ENCODE measurements at regions not wholly inside any gene's neighbourhood (a gene's known extent, or its start where the extent isn't known, plus 50 kb on each side); places are given as distances from the start of the nearest gene placed in this dataset.

DNA sequence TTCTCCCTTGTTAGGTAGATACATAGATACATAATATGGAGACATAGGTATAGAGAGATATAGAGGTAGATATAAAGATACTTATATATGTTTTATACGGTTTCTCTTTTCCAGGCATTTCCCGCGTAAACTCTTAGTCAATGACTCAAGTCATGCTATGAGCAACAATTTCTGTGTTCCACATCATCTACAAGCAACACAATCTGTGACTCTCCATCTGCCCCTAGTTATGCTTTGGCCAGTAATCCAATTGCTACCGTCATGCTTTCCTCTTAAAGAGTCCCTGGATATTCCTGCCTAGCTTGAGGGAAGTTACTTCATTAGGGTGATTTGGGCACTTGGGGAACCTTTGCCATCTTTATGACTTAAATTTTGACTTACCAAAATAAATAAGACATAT is 129.0 kb upstream of the ADAMTS16 start:
- DNase-seq (no peak), ATAC-seq (ENCODE audit: poor library complexity) (no peak)
- intact Hi-C loops (cut with DNase I): no loop called here

DNA sequence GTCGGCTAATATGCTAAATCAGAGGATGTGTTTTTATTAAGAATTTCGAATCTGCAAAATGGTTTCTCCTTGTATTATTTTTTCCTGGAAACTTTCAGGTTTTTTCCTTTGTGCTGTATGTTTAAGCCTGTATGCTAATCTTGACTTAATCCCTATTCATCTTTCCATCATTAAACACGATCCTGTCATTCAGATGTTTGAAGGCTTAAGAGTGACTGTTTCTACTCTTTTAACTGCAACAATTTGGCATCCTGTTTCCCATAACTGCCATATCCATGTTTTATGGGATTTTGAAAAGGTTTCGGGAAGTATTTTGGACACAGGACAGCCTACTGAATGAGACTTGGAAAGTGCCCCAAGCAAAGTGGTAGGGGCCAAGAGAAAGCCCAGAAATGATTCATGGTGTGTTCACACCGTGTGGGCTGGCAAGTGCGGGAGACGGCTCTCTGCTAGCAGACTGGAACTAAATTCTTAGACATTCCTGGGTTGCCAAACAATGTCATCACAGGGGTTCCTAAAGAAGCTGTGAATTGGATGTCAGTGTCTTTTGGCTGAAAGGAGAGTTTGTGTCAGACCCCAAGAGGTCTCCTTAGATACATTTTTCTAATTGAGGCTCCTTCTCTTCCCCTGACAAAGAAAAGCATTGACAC is 125.4 kb upstream of the ADAMTS16 start:
- DNase-seq (no peak), ATAC-seq (ENCODE audit: poor library complexity) (no peak)
- intact Hi-C loops (cut with DNase I): no loop called here

DNA sequence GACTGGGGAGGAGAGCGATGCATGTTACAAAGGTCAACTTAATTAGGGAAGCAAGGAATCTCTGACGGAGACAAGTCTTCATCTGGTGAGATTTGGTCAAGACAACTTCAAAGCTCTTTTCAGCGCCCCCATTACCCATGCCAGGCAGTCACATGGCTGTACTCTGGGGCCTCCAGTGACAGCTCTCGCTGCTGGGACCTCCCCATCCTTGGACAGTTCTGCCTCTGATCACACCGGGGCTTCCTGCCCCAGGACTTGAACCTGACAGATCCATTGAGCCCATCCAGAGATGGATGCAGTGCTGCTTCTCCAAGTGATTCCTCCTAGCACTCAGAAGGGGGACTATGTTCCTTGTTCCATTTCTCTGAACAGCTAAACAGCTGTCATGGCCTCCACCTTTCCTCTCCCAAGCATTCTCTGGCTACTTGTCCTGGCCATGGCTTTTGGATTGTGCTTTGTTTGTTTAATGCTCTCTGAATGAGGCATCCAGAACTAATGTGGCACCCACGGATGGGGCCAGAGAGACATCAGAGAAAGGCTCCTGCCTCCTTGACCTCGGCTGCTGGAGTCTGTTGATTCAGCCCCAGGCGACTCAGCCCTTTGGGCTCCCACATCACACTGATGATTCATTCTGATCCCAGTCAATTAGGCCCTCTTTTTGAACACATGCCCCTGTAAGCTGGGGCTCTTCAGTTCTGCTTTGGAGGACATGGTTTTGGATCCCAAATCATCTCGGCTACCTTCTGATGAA is 122.1 kb upstream of the ADAMTS16 start:
- no peak for DNase-seq
- intact Hi-C loops (cut with DNase I): no loop called here

DNA sequence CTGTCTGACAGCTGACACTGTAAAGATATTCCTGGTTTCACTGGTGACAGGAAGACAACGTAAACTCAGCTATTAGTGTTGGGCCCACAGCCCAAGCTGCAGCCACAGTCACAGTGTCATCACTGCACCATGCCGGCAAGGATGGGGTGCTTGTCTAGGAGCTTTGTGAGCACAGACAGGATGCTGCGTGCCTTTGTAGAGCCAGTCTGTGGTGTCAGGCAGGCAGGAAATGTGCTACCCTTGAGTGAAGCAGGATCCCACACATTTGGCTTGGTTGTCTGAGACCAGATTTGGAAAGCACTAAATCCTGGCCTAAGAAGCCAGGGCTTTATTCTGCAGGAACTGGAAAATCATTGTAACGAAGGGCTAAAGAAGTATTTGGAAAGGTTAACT is 121.6 kb upstream of the ADAMTS16 start:
- DNase-seq (no peak), ATAC-seq (ENCODE audit: poor library complexity) (no peak)
- intact Hi-C loops (cut with DNase I): no loop called here

More for the DNA sequence above, 122.1 kb upstream of the ADAMTS16 start:
- no peak for ATAC-seq (ENCODE audit: poor library complexity)

DNA sequence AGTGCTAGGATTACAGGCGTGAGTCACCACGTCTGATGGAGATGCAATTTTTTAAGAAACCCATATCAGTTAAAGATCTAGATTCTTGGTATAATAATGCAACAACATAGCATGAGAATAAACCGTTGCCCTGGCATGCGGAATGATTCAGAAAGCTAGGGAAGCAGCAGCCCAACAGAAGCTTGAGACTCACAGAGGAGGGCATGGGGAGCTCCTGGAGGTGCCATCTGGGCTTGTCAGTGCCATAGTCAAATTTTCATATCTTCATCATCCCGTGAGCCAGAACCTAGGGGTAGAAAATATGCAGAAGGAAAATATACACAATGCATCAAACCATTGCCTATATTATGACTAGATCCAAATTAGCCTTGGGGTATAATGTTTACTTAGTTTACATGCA is 118.7 kb upstream of the ADAMTS16 start:
- no peak for ATAC-seq (ENCODE audit: poor library complexity)
- intact Hi-C loops (cut with DNase I): no loop called here

DNA sequence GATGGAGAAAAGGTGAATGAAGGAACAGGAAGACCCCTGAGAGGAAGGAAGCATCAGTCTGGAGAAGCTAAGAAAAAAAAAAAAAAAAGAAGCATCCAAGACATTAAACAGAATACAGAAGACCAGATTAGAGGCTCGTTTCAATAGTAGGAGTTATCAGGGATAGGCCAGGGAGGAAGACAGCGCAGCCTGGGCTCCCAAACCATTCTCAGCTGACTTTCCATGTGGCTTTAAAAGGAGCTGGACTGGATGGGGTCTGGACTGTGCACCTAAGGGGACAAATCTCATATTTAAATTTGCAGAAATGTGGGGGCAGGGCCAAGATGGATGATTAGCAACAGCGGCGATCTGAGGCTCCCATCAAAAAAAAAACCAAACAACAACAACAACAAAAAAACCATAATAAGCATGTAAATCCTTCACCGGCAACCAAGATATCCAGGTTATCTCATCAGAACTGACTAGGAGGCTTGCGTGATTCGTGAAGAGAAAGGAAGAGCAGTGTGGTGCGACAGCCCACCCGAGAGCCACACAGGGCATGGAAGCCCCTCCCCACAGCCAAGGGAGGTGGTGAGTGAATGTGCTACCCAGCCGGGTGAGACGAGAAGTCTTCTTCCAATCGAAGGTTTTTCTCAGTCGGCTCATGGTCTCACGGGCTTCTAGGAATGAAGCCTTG is 114.9 kb upstream of the ADAMTS16 start:
- ATAC-seq (ENCODE audit: poor library complexity) (no peak), DNase-seq (no peak)
- intact Hi-C loops (cut with DNase I): no loop called here

More for the DNA sequence above, 118.7 kb upstream of the ADAMTS16 start:
- no peak for DNase-seq

DNA sequence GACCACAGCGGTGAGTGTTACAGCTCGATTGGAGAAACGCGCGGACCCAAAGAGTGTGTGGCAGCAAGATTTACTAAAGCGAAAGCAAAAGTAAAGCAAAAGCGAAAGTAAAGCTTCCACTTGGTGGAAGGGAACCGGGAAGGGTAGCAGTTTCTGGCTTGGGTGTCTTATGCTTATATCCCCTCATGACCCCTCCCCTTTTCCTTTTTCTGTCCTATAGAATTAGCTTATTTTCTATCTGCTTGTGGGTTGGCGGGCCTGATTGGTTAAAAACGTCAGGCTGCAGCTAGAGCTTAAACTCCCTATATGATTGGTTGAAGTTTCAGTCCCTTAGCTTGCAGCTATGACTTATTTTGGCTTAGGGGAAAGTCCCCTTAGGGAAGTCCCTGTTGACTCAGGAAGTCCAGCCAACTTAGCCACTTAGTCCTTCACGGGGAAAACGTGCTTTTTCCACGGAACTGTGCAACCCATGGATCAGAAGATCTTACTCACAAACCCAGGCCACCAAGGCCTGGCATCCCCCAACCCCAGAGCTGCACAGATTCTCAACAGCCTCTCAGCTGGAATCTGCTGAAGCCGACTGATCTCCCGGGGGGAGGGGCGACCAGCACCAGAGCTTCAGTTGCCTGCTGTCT is 114.2 kb upstream of the ADAMTS16 start:
- DNase-seq: no peak
- intact Hi-C loops (cut with DNase I): no loop called here
- no peak for ATAC-seq (ENCODE audit: poor library complexity)

DNA sequence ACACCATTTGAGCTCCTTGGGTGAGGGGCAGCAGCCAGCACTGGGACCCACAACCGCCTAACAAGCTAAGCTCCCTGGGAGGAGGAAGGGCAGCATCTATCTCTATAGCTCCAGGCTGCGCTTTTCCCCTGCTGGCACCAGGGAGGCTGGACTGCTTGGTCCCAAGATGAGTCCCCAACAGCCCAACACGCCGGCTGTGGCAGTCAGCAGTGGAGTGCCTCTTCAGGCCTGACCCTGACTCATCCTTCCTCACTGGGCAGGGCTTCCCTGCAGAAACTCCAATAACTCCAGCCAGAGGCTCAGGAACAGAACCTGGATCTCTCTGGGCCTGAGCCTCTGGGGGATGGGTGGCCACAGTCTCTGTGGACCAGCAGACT is 113.7 kb upstream of the ADAMTS16 start:
- ATAC-seq (ENCODE audit: poor library complexity) (no peak), DNase-seq (no peak)
- intact Hi-C loops (cut with DNase I): no loop called here

DNA sequence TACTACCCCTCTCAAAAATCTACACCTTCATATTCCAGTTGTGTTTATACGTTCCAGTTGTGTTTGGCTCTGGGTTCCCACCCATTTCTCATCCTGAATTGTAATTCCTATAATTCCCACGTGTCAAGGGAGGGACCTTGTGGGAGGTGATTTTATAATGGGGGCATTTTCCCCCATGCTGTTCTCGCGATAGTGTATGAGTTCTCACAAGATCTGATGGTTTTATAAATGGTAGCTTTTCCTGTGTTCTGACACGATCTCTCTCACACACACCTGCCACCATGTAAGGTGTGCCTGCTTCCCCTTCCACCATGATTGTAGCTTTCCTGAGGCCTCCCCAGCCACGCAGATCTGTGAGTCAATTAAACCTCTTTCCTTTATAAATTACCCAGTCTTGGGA is 108.5 kb upstream of the ADAMTS16 start:
- DNase-seq: no peak
- ATAC-seq (ENCODE audit: poor library complexity): no peak
- intact Hi-C loops (cut with DNase I): no loop called here

DNA sequence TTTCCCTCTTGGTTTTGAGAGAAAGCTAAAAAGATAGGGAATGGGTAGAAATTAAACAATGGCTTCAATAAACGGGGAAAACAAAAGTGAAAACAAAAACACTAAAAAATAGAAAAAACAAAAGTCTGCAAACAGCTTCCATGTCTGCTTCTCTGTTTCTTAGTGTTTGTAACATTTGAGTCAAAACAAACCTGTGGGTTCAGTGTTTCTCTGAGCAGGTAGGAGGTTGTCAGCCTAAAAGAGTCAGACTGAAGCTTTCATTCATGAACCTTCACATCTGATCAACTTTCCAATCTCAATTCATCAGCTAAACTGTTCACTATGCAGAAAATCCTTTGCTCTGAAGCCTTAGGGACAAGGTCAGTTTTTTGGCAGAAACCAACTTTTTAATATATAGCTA is 102.5 kb upstream of the ADAMTS16 start:
- no peak for DNase-seq
- intact Hi-C loops (cut with DNase I): no loop called here
- no peak for ATAC-seq (ENCODE audit: poor library complexity)

DNA sequence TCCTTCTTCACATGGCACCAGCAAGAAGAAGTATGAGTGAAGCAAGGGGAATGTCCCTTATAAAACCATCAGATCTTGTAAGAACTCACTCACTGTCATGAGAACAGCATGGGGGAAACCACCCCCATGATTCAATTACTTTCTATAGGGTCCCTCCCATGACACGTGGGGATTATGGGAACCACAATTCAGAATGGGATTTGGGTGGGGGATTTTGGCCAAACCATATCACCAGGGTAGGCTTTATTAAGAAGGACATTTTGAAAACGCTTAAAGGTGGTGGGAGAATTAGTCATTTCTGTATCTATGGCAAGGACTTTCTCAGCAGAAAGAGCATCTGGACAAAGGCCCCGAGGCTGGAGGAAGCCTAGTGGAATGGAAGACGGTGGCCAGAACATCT is 100.2 kb upstream of the ADAMTS16 start:
- intact Hi-C loops (cut with DNase I): no loop called here
- ATAC-seq (ENCODE audit: poor library complexity): no peak

DNA sequence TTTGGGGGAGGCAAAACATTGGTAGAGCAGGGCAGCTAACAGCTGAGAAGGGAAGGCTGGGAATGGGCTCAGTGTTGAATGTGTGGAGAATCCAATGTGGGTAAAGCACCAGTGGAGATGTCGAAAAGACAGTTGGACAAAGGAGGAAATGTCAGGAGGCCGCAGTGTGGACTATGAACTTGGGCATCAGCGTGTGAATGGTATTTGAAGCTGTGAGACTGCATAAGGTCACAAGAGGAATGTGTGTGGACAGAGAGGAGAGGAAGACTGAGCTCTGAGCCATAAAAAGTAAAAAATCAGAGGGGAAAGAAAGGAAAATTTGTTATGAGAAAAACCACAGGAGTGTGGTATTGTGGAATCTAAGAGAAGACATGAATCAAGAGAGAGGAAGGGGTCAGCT is 99.4 kb upstream of the ADAMTS16 start:
- intact Hi-C loops (cut with DNase I): no loop called here
- ATAC-seq (ENCODE audit: poor library complexity) (no peak), DNase-seq (no peak)

More for the DNA sequence above, 100.2 kb upstream of the ADAMTS16 start:
- DNase-seq: no peak

DNA sequence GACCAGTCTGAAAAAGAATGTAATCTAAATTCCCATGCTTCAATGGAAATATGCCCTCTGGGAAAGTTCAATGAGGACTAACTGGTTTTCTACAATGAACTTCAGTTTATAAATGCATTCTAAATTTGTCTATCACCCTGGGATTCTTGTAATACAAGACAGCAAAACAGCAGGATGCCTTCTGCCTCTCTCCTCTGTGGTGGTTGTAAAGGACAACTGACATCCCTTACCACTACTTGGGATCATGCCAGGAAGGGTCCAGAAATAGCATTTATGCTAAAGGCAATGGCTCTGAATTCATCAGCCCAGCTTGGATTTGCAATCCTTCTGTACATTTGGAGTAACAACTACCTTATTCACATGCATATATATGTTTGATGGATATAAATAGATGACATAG is 97.3 kb upstream of the ADAMTS16 start:
- intact Hi-C loops (cut with DNase I): no loop called here
- no peak for ATAC-seq (ENCODE audit: poor library complexity)
- DNase-seq: no peak

DNA sequence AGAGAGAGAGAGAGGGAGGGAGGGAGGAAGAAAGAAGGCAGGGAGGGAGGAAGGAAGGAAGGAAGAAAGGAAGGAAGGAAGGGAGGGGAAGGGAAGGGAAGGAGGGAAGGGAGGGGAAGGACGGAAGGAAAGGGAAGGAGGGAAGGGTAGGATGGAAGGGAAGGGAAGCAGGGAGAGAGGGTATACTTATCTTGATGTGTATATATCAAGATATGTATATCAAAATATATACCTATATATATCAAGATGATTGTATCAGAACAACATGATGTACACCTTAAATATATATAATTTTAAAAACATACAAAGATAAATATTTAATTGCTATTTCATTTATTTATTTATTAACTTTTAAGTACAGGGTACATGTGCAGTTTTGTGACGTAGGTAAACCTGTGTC is 96.8 kb upstream of the ADAMTS16 start:
- intact Hi-C loops (cut with DNase I): no loop called here
- ATAC-seq (ENCODE audit: poor library complexity): no peak
- DNase-seq: no peak

DNA sequence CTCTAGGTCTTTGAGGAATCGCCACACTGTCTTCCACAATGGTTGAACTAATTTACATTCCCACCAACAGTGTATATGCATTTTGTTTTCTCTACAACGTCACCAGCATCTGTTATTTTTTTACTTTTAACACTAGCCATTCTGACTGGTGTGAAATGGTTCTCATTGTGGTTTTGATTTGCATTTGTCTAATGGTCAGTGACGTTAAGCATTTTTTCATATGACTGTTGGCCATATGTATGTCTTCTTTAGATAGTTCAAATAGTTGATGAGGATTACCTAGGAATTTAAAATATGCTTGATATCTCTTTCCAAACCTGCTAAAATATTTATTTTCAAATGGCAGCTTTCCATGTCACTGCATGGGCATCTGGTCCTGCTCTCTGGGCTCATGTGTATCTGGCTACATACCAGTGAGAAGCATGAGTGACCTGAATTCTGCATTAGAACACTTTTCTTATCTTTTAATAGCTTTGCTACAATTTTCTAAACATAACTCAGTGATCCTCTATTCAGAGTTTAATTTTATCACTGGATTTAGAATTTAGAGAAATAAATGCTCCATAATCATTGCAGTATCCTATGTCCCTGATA is 95.8 kb upstream of the ADAMTS16 start:
- DNase-seq: no peak
- no peak for ATAC-seq (ENCODE audit: poor library complexity)
- intact Hi-C loops (cut with DNase I): no loop called here

DNA sequence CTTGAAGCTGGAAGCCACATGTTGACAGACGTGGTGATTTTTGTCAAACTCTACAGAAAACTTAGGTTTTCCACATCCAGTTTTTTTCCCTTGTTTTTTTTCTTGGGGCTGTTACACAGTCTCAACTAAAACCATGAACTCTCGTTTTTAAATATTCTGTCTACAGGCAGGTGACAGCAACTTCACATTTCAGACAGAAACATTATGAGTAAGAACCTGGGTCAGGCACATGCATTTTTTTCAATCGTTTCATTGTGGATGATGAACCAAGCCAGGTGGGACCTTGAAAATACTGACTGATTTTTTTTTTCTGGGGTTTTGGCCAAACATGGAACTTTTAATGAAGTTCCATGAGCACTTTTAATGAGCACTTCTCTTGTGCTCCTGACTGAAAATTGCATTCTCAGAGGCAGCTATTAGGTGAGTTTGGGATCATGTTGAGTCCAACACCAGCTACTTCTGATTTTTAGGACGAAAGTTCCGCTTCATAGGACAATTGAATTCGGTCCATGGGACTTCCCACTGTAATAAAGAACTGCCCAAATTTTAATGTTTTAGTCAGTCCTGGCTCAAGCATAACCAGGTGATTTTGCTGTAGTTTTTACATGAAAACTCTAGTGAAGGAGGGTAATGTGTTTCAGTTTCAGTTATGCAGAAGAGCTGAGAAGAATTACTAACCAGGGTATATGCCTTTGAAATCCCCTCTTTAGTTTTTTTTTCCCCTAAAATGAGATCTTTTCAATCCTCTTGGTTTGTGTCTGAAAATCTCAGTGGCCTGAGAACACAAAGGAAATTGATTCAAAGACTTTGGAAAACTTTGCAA is 93.2 kb upstream of the ADAMTS16 start:
- DNase-seq (no peak), ATAC-seq (ENCODE audit: poor library complexity) (no peak)
- intact Hi-C loops (cut with DNase I): no loop called here

DNA sequence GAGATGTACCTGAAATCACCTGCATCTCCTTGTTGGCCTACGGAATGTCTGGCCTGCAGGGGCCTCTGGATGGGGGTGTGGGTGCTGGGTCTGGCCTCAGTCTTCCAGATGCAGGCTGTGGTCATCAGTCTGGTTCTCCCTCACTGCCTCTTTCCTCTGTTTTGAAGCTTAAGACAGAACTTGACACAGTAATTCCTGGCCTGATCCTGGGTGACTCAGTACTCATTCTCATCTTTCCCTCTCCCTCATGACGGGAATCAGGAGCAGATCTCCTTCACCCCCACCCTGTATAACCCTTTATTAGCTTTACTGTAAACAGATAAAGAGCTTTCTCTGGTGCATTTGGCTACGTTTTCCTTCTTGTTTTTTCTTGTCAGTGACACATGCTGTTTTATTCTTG is 89.3 kb upstream of the ADAMTS16 start:
- DNase-seq: no peak
- intact Hi-C loops (cut with DNase I): no loop called here
- ATAC-seq (ENCODE audit: poor library complexity): no peak

DNA sequence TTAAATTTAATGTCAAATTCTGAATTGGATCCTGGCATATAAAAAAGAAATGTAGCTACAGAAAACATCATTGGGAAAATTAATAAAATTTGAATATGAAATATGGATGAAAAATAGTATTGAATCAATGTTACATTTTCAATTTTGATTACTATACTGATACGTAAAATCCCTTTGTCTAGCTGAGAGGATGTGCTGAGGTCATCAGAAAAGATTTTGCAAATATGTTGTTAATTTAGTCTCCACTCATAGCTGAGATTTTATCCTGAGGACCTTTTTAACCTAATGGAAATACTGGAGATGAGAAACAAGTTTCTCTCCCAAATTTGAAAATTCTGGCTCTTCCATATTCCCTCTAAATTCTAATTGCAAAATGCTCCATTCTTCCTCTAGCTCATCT is 84.4 kb upstream of the ADAMTS16 start:
- intact Hi-C loops (cut with DNase I): no loop called here
- ATAC-seq (ENCODE audit: poor library complexity): no peak
- DNase-seq: no peak

DNA sequence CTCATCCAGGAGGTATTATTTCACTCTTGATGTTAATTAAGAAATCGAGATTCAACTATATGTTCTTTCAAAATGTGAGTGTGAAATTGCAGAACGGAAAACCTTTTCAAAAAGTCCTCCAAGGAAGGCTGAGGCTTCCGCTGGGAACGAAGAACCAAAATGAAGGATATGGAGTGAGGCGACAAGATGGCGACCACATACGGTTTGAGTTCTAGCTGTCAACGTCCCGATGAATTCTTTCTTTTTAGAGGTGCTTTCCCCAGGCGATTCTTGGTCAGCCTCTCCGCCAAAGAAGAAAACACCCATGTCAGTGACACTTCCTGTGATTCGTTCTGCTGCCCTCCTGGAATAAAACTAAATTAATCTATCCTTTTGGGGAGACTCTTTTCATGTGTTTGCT is 78.3 kb upstream of the ADAMTS16 start:
- no peak for ATAC-seq (ENCODE audit: poor library complexity)
- no peak for DNase-seq

More for the DNA sequence above, 78.3 kb upstream of the ADAMTS16 start:
- intact Hi-C loops (cut with DNase I): no loop called here
